ENCODE measurements at regions not wholly inside any gene's neighbourhood (a gene's known extent, or its start where the extent isn't known, plus 50 kb on each side); places are given as distances from the start of the nearest gene placed in this dataset.

DNA sequence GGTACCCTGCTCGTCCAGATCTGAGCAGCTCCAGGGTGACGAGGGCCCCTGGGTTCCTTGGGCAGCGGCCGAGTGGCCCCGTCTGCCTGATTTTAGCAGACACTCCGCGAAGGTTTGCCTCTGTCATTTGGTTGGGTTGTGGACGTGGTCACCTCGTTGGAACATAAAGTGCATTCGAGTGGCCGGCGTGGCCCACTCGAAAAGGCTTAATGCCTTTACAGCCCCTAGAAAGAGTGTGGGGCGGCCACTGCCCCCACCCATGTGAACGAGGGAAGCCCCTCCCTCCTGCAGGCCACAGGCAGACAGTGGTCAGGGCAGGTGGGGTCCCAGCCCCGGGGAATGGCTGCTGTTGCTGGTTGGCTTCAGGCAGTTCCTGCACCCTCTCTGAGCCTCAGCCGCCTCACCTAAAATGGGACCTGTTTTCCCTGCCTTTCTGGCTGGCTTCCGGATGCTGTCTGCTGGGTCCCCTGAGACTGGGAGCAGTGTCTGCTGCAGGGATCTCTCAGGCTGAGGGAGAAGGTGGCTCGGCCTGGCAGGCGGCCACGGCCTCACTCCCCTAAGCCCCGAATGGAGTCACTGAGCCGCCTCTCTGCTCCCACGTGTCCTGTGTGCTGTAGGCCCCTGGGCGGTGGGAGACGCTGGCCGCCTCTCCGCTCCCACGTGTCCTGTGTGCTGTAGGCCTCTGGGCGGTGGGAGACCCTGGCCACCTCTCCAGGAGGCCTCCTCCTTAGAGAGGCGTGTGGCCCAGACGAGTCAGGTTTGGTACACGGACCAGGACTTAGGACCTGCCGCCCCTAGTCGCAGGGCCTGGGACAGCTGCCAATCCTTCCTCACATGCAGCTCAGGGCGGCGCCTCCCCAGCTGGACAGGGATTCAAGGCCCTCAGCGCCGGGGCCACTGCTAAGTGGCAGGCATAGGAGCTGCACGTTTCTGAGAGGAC lies 233.0 kb downstream of the ERMARD start:
- DNase-seq, result no peak
- Mint-ChIP-seq H3K36me3 (no peaks in the 10 kb centered on the region), H3K27ac (no peak overlapping the region), H3K27me3 (ENCODE audit: low read depth in 3 of 3) (peaks cover 10 to 15% (median 12%) of the 10 kb centered on the region in 3 donors), H3K4me1 (peaks cover 1 to 2% of the 10 kb centered on the region in 2 donors), H3K4me3 (no peak overlapping the region), H3K9me3 (no peaks in the 10 kb centered on the region)

DNA sequence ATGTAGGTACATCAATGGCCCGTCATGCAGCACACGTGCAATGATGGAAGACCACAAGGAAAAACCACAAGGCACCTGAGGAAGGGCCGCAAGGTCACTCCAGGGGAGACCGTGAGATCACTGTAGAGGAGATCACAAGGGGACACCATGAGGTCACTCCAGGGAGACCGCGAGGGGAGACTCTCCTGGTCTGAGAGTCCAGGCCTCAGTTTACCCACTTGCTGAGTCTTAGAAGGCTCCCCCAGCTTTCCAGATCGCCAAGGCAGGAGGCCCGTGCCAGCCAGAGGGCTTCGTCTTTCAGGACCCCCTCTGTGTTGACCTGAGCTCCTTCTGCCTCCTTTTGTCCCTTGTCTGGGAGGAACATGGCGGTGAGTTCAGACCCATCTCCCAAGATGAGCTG lies 232.2 kb downstream of the ERMARD start:
- H3K27ac Mint-ChIP-seq, result no peak overlapping the region
- no peaks in the 10 kb centered on the region for H3K9me3 Mint-ChIP-seq
- no peaks in the 10 kb centered on the region for H3K36me3 Mint-ChIP-seq
- H3K27me3 Mint-ChIP-seq (ENCODE audit: low read depth in 3 of 3), result peaks cover 10 to 17% (median 10%) of the 10 kb centered on the region in 3 donors
- no peak overlapping the region for H3K4me3 Mint-ChIP-seq
- H3K4me1 Mint-ChIP-seq, result no peaks in the 10 kb centered on the region
- no peak for DNase-seq

DNA sequence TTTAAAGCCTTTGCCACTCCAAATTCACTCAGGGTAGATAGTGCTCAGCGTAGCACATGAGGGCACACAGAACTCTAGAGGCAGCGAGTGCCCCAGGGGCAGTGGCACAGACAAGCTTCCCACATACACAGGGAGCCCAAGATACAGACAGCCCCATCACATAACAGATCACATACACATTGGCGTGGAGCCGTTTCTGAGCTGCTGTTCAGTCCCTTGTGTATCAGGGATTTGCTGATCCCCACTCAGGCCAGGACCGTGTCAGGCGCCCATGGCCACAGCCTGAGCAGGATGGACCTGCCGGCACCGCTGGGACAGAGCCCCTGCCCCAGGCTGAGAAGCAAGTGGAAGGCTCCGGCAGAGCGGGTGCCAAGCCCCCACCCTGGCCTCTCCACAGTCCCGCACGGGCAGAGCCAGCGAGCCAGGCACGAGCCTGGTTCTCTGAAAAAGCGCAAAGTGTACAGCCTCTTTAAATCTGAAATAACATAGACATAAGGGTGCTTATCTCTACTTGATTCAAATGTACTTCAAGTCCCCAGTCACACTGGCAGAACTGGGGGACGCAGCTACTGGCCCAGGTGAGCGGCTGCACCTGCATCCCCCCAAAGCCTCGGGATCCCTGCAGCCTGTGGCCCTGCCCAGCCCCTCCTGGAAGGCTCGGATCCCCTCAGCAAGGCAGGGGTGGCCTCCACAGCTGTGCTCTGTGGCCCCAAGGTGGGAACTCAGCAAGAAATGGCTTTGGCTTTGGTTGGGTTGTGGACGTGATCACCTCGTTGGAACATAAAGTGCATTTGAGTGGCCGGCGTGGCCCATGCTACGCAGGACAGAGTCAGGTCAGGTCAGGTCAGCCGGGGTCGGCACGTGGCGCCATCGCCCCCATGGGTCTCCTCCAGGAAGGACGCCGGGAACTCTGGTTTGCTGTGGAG lies 231.3 kb downstream of the ERMARD start:
- H3K27ac Mint-ChIP-seq, result no peak overlapping the region
- no peak overlapping the region for H3K4me3 Mint-ChIP-seq
- H3K36me3 Mint-ChIP-seq, result no peaks in the 10 kb centered on the region
- H3K27me3 Mint-ChIP-seq (ENCODE audit: low read depth in 3 of 3), result peaks cover 10 to 17% (median 10%) of the 10 kb centered on the region in 3 donors
- H3K4me1 Mint-ChIP-seq, result no peaks in the 10 kb centered on the region
- no peak for DNase-seq
- H3K9me3 Mint-ChIP-seq, result no peaks in the 10 kb centered on the region

DNA sequence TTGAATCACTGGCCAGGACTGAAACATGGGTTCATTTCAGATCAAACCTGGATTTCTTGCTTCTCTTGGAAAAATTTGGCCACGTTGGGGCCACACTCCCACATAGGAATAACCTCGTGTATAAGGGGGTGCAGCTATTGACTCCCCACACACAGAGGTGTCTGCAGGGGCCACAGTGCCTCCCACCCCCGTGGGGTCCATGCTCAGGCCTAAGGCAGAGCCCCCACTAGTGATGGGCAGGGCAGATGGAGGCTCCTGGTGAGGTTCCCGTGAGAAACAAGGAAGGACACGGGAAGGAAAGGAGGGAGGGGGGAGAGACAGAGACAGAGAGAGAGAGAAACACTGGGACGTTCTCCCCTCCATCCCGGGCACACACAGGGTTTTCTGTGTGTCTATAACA lies 230.5 kb downstream of the ERMARD start:
- H3K27me3 Mint-ChIP-seq (ENCODE audit: low read depth in 3 of 3), result peaks cover 10 to 17% (median 12%) of the 10 kb centered on the region in 3 donors
- no peaks in the 10 kb centered on the region for H3K9me3 Mint-ChIP-seq
- no peak for DNase-seq
- H3K27ac Mint-ChIP-seq, result no peak overlapping the region
- H3K36me3 Mint-ChIP-seq, result no peaks in the 10 kb centered on the region
- peaks cover 3 to 6% of the 10 kb centered on the region in 2 donors for H3K4me1 Mint-ChIP-seq
- H3K4me3 Mint-ChIP-seq, result no peak overlapping the region

DNA sequence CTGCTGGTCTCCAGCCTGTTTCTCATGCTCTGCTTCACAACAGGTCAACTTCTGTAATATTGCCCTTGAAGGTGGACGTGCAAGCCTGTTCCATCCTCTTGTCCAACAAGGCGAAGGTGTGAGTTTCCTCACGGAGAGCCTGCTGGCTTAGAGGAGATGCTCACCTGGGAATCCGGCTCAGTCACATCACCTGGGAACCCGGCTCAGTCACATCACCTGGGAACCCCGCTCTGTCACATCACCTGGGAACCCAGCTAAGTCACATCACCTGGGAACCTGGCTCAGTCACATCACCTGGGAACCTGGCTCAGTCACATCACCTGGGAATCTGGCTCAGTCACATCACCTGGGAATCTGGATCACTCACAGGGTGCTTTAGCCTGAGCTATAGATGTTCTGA lies 230.1 kb downstream of the ERMARD start:
- no peak overlapping the region for H3K4me3 Mint-ChIP-seq
- no peaks in the 10 kb centered on the region for H3K9me3 Mint-ChIP-seq
- peaks cover 10 to 20% (median 14%) of the 10 kb centered on the region in 3 donors for H3K27me3 Mint-ChIP-seq (ENCODE audit: low read depth in 3 of 3)
- no peaks in the 10 kb centered on the region for H3K36me3 Mint-ChIP-seq
- no peak for DNase-seq
- H3K27ac Mint-ChIP-seq, result no peak overlapping the region
- peaks cover 7 to 10% of the 10 kb centered on the region in 2 donors for H3K4me1 Mint-ChIP-seq

DNA sequence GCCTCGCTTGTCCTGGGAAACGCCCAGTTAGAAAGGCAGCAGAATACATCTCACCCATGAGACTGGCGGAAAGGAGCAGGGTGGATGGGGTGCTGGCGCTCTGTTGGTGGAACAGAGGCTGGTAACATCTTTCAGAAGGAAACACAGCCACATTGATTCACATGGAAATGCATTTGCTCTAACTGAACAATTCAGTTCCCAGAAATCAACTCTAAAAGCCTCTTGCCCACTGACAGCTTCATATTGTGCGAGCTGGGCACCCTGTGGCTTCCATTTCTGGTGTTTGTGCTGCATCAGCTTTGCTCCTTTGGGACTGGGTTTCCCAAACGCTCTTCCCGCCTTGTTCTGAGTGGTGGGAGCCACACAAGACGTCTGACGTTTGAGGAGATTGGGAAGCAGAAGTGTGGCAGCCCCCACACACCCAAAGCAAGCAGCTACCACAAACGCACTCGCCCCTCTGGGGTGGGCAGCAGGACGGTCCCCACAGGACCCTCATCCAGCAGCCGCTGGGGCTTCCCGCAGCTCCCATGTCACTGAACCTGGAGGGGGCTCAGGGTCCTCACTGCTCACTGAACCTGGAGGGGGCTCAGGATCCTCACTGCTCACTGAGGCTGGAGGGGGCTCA lies 229.5 kb downstream of the ERMARD start:
- H3K9me3 Mint-ChIP-seq, result no peaks in the 10 kb centered on the region
- peaks cover 10 to 17% (median 16%) of the 10 kb centered on the region in 3 donors for H3K27me3 Mint-ChIP-seq (ENCODE audit: low read depth in 3 of 3)
- no peak for DNase-seq
- peaks cover 12 to 16% of the 10 kb centered on the region in 2 donors for H3K4me1 Mint-ChIP-seq
- no peaks in the 10 kb centered on the region for H3K36me3 Mint-ChIP-seq
- no peak overlapping the region for H3K27ac Mint-ChIP-seq
- H3K4me3 Mint-ChIP-seq, result no peak overlapping the region

DNA sequence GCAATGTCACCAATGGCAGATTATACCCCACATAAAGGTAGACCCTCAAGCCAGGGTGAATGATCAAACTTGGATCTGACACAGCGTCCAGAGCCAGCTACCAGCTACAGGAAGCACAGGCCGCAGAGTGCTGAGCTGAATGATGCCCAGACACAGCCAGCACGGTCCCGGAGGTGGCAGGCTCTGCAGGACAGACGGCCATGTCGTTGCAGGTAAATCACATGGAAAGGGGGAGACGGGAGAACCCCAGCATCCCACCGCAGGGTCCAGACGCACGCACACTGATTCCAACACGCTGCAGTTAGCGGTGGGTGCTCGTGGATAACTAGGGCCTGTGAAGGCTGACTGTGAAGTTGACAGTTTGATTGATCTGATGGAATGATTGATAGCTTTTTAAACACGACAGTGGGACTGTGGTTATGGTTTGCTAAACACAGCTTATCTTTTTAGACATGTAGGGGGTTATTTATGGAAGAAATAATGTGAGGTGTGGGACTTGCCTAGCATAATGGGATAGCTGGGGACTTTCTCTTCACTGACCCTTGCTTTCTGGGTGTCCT lies 228.5 kb downstream of the ERMARD start:
- peaks cover 16 to 23% of the 10 kb centered on the region in 2 donors for H3K4me1 Mint-ChIP-seq

DNA sequence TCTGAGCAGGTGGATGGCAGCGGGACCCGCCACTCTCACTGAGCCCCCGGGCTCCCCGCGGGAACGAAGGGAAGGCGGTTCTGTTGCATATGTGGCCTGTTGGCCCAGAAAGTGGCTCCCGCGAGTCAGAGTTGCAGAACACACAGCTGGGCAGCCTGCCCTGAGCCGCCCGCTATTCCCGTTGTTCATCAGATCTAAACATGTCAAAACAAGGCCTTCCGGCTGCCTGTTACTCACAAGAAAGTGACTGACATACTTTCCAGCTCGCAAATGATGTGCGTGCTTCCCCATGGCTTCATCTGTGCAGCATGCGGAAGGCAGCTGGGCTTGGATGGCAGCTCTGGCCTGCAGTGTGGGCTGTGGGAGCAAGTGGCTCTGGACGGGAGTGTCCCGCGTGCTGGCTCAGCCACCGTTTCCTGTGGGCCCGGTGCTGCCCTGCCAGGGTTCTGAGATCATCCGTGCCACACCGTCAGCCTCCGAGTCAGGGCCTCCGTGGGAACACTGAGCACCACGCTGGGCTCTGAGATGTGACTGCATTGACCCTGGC lies 227.3 kb downstream of the ERMARD start:
- Mint-ChIP-seq H3K4me3 (no peak overlapping the region), H3K27ac (no peak overlapping the region), H3K27me3 (ENCODE audit: low read depth in 3 of 3) (peaks cover 10 to 16% (median 12%) of the 10 kb centered on the region in 3 donors), H3K36me3 (no peaks in the 10 kb centered on the region), H3K9me3 (no peaks in the 10 kb centered on the region), H3K4me1 (peaks cover 20 to 31% of the 10 kb centered on the region in 2 donors)
- no peak for DNase-seq

More for the DNA sequence above, 228.5 kb downstream of the ERMARD start:
- Mint-ChIP-seq H3K36me3 (no peaks in the 10 kb centered on the region), H3K27ac (no peak overlapping the region), H3K4me3 (no peak overlapping the region), H3K27me3 (ENCODE audit: low read depth in 3 of 3) (peaks cover 10 to 16% (median 15%) of the 10 kb centered on the region in 3 donors), H3K9me3 (no peaks in the 10 kb centered on the region)
- no peak for DNase-seq

DNA sequence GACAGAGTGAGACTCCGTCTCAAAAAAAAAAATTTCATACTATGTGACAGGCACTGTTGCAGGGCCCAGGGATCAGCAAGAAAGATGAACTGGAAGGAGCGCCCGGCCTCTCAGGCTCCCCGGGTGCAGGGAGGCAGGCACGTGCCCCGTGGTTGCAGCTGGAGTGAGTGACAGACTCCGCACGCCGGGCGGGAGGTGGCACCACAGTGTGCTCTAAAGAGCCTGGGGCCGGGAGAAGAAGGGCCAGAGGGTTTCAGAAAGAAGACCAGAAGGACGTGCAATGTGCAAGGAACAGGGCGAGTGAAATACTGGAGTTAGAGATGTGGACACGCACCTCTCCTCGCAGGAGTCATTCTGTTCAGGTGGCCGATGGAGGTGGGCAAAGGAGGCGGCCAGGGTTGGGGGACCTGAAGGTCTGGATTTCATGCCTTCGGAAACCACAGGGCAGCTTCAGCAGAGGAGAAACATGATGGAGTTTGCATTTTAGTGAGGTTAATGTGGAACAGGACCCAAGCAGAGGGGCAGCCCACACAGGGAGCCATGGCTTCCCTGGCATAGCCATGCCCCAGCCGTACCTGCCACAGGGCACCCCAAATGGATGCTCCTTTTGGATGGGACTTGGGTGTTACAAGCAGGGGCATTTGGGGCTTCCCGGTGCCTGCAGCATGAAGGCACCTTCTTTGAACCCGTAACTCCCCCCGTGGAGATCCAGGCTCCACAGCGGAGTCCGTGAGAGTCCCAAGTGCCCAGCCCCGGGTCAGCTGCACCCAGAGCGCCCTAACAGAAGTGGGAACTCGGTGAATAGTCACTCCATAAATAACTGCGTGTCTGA lies 226.2 kb downstream of the ERMARD start:
- Mint-ChIP-seq H3K36me3 (no peaks in the 10 kb centered on the region), H3K4me1 (peaks cover 20 to 31% of the 10 kb centered on the region in 2 donors), H3K27me3 (ENCODE audit: low read depth in 3 of 3) (peaks cover 8 to 16% (median 12%) of the 10 kb centered on the region in 3 donors), H3K4me3 (peak overlapping the region in 2 of 5 donors; percentile 68 to 77), H3K9me3 (no peaks in the 10 kb centered on the region), H3K27ac (no peak overlapping the region)
- no peak for DNase-seq

DNA sequence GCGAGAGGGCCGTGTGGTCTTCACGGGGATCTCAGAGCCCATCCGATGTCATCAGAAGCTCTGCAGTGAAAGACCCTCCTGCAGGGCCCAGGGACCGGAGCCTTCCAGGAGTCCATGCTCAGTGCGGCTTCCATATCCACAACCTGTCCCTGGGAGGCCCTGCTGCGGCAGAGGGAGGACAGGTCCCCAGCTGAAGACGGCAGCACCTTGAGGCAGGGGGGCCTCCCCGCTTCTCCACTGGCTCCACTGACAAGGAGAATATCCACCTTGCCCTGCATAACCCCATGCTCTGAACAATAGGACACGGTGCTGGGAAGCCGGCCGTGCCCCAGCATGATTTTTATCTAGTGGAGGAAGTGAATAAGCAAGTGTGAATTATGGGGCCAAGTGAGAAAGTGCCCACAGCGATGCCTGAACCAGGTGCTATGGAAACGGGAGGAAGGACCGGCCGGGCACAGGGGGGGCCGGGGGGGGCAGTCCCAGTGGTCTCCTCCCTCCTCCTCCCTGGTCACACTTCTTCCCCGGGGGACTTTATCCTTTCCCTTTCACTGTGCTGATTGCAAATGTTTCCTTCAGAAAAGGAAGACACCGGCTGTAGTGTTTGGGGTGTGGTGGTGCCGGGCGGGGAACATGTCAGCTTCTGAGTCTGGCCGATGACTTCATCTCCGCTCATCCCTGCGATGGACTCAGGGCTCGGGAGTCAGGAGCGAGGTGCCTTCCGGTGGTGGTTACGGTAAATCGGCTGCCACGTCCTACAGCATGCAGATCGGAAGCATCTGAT lies 225.1 kb downstream of the ERMARD start:
- Mint-ChIP-seq H3K27ac (peak overlapping the region in 2 of 6 donors; percentile 26 to 76), H3K4me1 (peaks cover 20 to 31% of the 10 kb centered on the region in 2 donors), H3K9me3 (no peaks in the 10 kb centered on the region), H3K36me3 (no peaks in the 10 kb centered on the region), H3K4me3 (peak overlapping the region; percentile 68 to 81 (median 79)), H3K27me3 (ENCODE audit: low read depth in 3 of 3) (peaks cover under 1 to 12% (median 11%) of the 10 kb centered on the region in 3 donors)
- DNase-seq, result peak; percentile 46 to 58 (median 48)

DNA sequence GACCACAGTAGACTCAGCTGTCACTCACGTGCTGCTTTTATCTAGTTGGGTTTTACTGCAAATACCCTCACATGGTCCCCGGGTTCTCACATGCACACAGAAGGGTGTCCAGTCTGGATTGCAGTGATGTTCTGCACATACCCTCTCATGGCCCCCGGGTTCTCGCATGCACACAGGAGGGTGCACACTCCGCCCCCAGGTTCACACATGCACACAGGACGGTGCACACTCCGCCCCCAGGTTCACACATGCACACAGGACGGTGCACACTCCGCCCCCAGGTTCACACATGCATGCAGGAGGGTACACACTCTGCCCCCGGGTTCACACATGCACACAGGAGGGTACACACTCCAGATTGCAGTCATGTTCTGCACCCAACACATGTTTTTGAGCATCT lies 224.3 kb downstream of the ERMARD start:
- H3K36me3 Mint-ChIP-seq, result no peaks in the 10 kb centered on the region
- DNase-seq, result no peak
- peak overlapping the region in 1 of 5 donors; percentile 77 for H3K4me3 Mint-ChIP-seq
- peaks cover 20 to 31% of the 10 kb centered on the region in 2 donors for H3K4me1 Mint-ChIP-seq
- no peak overlapping the region for H3K27ac Mint-ChIP-seq
- H3K9me3 Mint-ChIP-seq, result no peaks in the 10 kb centered on the region
- H3K27me3 Mint-ChIP-seq (ENCODE audit: low read depth in 3 of 3), result peaks cover 0 to 13% (median 11%) of the 10 kb centered on the region in 3 donors

DNA sequence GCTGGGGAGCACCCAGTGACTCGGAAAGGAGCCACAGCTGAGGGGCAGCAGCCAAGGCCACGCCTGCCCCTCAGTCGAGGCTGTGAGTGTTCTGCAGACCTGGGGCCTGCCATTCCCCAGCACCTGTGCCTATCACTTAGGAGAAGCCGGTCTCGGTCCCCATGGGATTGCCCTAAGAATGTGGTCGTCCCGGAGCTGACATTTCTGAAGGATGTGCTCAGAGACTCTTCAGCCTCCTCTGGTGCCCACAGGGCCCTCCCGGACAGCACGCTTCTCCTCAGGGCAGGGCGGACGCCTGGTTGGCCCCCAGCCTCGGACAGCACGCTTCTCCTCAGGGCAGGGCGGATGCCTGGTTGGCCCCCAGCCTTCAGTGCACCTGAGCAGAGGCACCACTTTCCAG lies 223.9 kb downstream of the ERMARD start:
- H3K27me3 Mint-ChIP-seq (ENCODE audit: low read depth in 3 of 3), result peaks cover 0 to 11% (median 9%) of the 10 kb centered on the region in 3 donors
- no peak overlapping the region for H3K27ac Mint-ChIP-seq
- peaks cover 20 to 31% of the 10 kb centered on the region in 2 donors for H3K4me1 Mint-ChIP-seq
- H3K4me3 Mint-ChIP-seq, result no peak overlapping the region
- no peaks in the 10 kb centered on the region for H3K36me3 Mint-ChIP-seq
- no peak for DNase-seq
- H3K9me3 Mint-ChIP-seq, result no peaks in the 10 kb centered on the region

All from immature natural killer cell (primary cell).